GM21529 (cell line): ENCODE measurements at regions not wholly inside any gene's neighbourhood (a gene's known extent, or its start where the extent isn't known, plus 50 kb on each side); places are given as distances from the start of the nearest gene placed in this dataset.
"Not testable (repeated sequence)": the region's sequence is repeated elsewhere in the genome, so short reads cannot be mapped to it uniquely, and the experiment has no call there.

Source experiments
- ATAC-seq: cut with Tn5 transposase; IDR thresholded peaks from one replicate; pipeline ENCODE4 v1.9.1; 2021; ENCODE audit not compliant: unreplicated experiment

DNA sequence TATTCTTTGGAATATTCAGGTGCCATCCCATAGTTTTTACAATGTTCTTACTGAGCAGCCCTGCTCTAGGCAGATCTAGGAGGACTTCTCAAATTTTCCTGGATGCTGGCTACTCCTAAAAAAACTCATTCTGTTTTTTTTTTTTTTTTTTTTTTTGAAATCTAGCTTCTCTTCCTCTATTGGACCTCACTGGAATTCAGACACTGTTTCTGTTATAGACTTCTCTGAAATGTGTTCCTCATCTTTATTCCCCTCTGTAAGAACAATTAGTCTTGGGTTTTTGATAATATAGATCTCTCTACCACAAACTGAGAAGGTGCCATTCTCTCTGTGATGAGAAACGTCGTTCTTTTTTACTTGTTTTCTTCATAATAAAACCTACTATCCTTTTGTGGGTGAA, 115.3 kb upstream of the CCND2 start:
- ATAC-seq = no peak

DNA sequence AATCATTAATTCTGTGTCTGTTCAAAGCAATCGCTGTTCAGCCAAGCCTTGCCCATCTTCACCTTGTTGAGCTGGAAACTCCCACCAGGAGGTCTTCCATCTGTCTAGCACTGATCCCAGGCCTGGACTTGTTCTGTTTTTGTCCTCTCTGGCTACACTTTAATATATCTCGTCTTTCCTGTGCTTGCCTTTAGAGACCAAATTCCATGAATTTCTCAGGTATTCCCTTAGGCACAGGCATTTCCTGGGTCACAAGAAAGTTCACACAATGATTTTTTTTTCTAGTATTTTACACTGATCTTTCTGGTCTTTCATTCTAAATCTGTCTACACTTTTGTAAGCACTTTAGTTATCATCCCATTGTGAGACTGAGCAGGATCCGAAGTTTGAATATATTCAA, 116.4 kb upstream of the CCND2 start:
- no peak for ATAC-seq

DNA sequence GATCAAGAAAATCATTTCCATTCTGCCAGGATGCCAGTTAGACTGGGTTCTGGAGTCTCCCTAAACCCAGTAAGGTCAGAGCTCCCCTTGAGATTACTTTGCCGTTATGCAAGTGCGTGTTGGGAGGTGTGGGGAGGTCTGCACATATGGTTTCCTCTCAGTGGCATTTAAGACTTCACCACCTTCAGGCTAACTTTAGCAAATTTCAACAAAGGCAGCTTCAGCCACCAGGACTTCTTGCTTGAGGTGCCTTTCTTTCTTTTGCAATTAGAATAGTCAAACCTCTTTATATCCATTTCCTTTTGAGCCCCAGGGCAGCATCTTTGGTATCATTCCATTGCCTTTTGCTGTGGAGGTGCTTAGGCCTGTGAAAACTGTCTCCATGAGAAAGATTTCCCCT, 117.2 kb upstream of the CCND2 start:
- ATAC-seq = no peak

DNA sequence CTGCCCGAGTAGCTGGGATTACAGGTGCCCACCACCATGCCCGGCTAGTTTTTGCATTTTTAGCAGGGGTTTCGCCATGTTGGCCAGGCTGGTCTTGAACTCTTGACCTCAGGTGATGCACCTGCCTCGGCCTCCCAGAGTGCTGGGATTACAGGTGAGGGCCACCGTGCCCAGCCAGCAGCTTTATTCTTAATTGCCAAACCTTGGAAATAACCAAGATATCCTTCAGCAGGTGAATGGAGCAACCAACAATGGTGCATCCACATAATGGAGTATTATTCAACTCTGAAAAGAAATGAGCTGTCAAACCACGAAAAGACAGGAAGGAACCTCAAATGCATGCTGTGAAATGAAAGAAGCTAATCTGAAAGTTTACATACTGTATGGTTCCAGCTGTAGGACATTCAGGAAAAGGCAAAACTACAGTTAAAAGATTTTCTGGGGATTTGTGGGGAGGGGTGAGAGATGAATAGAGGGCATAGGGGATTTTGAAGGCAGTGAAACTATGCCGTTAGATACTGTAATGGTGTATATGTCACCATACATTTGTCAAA, 118.8 kb upstream of the CCND2 start:
- no peak for ATAC-seq

DNA sequence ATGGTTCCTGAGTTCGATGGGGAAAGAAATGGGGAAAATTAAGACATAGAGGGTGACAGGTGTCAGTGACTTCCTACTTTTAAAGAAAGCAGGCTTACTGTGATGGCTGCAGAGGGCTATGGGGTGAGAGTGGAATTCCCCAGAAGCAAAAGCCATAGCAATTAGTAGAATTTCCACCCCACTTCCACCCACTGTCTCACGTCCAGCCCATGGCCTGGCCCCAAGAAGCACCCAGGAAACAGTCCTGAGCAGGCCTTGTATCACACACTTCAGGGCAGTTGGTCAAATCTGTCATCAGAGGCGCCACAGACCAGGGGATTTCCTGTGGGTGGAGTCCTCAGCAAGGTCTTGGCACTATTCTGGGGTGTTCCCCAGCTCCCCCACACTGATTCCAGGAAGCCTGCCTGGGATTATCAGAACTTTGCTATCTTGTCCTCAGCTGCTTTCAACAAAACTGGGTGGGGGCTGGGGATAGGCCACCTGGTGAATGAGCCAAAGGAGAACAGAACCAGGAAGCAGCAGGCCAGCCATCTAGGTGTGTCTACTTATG, 120.1 kb upstream of the CCND2 start:
- peak; percentile 75 for ATAC-seq

DNA sequence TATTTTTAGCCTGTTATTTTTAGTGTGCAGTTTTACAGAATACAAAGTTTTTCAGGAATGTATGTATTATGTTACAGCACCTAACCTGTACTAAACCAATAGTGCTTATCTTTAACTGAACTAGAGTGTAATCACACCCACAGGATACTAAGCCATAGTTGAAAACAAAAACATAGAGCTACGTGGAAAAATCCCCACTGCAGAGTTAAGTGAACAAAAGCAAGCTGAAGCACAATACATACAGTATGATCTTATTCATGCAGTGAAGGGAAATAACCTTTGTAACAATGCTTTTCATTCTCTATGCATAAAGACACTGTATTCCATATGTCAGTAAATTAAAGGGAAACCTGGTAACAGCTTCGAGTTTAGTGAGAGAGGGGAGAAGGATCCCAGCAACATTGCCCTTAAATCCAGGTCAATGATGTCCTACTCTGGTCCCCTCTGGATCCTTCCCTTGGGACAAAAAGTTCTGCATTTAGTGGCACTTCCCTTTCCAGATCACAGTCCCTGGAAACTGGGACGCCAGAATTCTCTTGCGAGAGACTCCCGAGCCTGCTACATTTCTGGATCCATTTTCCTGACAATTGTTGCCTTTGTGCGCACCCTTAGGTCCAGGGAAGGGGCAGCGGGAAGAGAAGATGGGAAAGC, 121.3 kb upstream of the CCND2 start:
- no peak for ATAC-seq

DNA sequence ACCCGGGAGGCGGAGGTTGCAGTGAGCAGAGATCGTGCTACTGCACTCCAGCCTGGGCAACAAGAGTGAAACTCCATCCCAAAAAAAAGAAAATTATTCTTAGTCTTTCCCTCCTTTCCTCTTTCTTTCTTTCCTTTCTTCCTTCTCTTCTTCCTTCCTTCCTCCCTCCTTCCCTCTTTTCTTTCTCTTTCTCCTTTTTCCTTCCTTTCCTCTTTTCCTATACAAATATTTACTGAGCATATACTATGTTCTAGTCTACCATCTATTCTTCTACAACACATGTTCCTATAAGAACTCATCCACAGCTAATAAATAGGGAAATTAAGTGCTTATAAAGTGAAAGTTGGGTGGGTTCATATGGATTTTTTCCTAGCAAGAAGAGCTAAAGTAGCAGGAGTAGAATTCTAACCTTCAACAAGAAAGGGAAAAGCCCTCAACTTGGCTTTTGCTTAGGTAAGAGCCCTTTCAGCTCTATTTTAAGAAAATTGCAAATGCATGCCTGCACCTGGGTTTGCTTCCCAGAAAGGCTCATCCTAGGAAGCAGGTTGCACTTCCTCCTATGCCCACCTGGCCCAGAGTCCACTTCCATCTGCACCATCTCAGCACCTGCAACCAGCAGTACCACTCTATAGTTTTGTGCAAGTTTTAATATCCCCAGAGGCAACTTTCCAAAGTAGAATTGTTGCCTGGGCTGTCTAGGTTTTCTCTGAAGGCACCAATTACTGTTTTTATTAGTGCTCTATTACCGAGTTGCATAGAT, 122.0 kb upstream of the CCND2 start:
- ATAC-seq = no peak

DNA sequence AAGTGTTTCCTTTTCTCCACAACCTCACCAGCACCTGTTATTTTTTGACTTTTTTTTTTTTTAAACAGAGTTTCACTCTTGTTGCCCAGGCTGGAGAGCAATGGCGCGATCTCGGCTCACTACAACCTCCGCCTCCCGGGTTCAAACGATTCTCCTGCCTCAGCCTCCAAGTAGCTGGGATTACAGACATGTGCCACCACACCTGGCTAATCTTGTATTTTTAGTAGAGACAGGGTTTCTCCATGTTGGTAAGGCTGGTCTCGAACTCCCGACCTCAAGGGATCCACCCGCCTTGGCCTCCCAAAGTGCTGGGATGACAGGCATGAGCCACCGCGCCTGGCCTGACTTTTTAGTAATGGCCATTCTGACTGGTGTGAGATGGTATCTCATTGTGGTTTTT, 123.2 kb upstream of the CCND2 start:
- not testable (repeated sequence) for ATAC-seq

DNA sequence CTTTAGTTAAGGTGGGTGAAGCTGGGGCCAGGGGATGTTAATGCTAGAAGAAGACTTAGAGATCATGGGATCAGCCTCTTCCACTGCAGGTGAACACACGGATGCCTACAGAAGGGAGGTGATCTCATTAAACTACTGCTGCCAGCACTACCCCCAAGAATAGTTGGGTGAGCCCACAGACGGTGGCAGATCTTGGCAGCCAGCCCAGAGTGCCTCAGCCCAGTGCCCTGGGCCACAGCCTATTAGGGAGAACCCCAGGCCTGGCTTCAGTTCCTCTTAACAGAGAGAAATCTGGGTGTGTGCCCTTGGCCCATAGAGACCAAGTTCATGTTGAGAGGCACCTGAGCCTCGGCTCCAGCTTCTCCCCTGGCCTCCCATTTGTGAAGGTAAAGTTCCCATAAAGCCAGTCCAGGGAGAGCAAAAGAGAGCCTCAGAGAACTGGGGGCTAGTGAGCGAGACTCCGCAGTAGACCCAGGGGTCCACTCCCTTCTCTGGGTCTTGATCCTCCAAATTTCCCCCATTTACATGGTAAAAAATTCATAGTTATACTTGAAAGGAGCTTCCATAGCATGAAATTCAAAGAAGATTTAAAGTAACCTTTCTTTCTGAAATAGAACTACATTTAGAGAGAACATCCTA, 125.0 kb upstream of the CCND2 start:
- peak; percentile 56 for ATAC-seq

DNA sequence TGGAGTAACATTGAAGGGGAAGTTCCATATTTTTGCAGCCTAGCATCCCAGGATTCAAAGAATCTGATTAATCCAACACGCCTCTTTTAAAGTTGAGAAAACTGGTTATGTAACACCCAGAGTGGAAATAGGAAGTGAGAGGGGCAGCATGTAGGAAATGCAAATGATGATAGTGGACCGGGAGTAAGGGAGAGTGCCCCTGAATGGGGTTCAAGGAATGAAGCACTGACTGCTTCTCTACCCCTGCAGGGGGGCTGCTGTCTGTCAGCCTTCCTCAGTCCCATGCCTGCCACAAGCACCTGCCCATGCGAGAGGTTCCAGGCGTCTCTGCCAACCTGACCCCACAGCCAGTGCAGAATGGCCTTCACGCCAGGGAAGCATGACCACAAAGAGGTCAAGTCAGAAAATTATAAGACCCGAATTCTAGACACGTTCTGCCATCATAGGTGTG, 126.5 kb upstream of the CCND2 start:
- no peak for ATAC-seq

DNA sequence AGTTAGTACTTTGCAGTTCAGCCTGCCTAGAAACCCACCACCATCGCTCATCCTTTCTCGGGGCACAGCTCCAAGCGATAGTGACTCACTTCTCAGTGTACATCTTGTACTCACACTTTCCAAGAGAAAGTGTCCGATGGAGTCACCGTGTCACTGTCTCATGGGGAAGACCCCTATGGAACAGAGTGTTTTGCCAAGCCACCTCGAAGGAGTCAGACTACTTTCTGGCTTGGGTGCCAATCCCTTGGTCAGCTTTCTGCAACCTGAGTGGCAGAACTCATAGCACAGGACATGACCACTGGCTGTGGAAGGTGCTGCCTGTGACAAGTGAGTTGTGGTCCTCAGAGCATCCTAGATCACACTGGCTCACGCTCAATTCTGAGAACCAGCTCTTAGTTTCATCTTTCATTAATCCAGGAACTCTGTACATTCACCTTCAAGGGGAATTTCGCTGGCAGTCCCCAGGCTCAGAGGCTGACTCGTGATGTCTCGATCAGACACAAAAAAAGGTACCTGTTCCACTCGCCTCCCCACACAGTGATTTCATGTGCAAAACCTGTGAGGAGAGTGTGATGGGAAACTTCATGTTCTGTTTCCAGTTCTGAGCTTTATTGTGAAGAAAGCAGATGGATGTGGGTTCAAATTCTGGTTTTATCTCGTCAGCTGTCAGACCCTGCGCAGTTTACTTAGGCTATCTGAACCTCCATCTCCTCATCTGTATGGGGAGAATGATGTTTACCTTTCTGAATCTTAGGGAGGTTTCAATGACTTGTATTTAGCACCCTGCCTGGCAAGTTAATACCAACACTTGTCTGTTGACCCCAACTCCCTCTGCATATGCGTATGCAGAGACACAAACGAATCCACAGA, 127.3 kb upstream of the CCND2 start:
- no peak for ATAC-seq

DNA sequence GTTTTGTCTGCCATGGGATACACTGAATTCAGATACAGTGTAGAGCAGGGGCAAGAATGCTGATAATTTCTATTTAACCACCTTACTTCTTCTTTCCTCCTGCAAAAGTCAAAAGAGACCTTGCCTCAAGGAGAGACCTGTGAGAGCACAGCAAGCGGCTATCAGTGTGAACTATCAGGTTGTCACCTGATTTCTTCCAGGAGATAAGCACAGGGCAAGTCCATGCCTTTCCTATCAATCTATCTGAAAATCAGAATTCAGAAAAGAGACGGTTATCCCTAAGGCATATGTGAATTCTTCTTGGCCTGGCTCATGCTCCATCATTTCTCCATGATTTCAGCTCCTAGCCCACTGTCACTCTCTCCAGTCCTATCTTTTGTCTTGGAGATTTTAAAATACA, 128.9 kb upstream of the CCND2 start:
- ATAC-seq = no peak

DNA sequence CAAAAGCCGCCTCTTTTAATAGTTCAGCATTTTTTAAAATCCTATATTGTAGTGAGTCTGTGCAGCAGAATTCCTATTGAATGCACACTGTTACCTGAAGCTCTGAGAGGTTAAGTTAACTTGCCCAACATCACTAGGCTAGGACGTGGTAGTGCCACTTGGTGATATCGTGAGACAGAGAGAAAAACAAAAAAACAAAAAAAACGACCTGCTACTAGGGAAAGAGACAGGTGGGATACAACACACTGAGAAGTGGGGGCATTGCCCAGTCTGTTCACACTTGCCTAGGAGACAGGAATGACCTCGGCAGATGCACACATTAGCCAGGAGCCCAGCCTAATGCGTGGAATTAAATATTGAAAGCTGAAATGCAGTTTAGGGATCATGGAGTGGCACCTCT, 129.7 kb upstream of the CCND2 start:
- ATAC-seq = no peak

DNA sequence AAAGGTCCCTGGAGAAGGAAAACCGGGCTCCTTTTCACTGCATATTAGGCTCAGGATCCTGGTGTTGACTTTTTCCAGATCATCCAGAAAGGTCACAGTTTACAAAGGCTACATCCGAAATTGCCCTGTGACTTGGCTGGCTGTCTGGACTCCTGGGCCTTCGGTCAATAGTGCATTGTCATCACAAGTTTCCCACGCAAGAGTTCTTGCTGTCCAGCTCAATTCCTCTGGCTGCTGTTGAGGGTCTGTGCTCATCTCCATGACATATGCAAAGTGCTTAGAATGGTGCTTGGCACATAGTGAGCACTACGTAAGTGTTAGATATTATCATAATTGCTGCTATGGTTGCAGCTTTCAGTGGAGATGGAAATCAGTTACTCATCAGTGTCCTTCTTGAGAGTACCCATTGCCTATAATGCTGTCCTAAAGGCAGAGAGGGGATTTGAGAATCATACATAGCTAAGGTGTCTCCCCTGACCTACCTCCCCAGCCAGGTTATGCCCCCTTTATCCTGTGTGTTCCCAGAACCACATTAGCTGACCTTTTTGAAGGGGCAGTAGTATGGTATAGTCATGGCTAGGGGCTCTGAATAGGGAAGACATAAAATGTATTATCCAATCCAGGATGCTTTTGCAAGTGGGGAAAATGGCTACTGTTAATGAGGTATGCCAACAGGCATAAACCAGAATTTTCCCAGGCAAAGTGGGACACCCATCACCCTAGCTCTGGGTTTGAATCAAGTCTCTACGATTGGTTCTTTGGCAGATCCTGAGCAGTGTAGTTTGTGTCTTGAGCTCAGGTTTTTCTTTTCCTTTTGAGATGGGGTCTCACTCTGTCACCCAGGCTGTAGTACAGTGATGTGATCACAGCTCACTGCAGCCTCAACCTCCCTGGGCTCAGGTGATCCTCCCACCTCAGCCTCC, 132.0 kb upstream of the CCND2 start:
- no peak for ATAC-seq

DNA sequence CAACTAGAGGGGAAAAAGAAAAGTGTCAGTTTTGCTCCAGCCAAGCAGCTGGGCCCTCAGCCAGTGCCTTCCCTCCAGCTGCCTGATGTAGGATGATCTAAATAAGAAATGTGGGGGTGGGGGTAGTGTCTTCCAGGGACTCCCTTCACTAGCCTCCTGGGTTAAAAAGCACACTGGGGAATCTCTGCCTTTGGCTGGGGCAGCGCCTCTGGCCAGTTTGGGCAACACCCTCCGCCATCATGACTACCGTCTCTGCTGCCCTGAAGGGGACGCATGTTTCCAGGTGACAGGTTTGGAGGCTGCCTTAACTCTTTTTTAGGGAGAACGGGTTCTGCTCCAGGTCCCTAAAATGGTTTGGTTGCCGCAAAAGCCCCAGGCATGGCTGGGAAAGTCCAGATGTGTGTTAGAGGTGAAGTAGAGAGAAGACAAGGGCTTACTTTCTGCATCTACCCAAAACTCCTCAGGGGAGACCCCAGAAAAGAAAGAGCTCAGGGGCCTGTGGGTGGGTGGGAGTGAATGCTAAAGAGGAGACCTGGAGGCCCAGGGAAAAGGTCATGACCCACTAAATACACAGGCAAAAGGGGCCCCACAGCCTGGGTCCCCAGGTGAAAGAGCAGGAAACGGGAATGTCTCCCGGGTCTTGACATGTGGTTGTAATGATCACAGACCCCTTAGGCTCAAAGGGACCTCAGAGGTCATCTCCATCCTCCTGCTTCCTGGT, 132.8 kb upstream of the CCND2 start:
- no peak for ATAC-seq

DNA sequence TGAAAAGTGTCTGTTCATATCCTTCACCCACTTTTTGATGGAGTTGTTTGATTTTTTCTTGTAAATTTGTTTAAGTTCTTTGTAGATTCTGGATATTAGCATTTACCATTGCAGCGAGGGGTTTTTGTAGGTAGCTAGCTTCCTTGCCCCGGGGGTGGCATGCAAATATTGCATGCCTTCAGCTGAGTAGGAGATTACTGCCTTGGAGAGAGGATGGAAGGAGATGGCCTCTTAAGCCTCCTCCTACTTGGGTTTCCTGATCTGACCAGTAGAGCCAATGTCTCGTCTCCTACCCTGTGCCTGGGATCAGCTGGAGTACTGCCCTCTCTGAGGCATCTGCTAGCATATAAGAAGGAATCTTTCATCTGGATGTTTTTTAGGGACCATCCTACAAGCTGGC, 134.4 kb upstream of the CCND2 start:
- no peak for ATAC-seq

DNA sequence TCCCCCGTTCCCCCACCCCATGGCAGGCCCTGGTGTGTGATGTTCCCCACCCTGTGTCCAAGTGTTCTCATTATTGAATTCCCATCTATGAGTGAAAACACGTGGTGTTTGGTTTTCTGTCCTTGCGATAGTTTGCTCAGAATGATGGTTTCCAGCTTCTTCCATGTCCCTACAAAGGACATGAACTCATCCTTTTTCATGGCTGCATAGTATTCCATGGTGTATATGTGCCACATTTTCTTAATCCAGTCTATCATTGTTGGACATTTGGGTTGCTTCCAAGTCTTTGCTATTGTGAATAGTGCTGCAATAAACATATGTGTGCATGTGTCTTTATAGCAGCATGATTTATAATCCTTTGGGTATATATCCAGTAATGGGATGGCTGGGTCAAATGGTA, 135.0 kb upstream of the CCND2 start:
- not testable (repeated sequence) for ATAC-seq

DNA sequence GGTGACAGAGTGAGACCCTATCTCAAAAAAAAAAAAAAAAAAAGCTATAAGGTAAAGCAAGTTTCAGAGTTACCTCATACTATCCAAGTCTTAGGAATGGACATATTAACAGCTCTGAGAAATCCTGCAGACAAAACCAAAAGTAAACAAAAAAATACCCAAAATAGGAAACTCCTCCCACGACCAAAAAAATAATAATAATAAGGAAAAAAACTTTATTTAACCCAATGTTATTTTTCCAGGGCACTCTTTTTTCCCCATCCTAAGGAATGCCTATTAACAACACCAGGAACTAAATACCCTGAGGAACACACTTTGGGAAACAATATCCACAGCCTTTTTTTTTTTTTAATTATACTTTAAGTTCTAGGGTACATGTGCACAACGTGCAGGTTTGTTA, 135.5 kb upstream of the CCND2 start:
- no peak for ATAC-seq

DNA sequence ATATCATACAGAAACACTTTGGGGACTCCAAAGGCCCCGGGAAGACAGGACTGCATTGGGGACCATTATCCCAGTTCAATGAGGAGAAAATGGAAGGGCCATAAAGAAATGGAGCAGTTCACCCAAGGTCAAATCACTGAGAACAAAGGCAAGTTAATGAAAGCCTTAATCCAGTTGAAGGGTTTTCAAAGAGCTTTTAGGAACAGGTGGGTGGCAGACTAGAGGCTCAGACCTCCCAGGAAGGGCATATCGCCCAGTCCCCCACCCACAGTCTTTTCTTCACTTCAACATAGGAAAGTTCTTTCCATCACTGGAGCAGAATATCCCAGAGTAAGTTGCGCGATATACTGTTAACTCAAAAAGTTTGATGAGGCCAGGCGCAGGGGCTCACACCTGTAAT, 136.1 kb upstream of the CCND2 start:
- no peak for ATAC-seq
